ENCODE measurements at regions not wholly inside any gene's neighbourhood (a gene's known extent, or its start where the extent isn't known, plus 50 kb on each side); places are given as distances from the start of the nearest gene placed in this dataset.

DNA sequence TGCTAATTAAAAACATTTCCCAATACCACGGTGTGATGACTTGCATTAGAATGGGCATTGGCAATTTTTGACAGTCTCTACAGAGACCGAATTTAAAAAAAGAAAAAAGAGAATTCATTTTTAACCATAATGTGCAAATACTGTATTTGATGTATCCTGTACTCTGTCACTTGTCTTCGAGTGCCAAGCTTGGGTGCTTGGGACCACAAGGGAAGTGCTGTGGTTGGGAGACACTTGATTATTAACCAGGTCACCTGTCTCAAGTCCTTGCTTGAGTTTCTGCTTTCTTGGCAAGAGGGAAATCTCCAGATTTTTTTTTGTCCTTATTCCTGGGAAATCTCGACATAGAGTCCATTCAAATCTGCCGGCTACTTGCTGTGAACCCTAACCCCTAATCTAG, 209.0 kb downstream of the MC4R start:
- CTCF ChIA-PET = no interaction called here
- Histone ChIP-seq H3K27me3 (replicated peaks; ENCODE audit: insufficient read depth, low read depth, low read length, poor library complexity) (peaks cover 3% of the 10 kb centered on the region), H3K4me1 (ENCODE audit: insufficient read depth, low read length, poor library complexity, severe bottlenecking) (no peaks in the 10 kb centered on the region), H3K36me3 (ENCODE audit: insufficient read depth, low read length, poor library complexity, severe bottlenecking) (no peaks in the 10 kb centered on the region), H3K4me3 (ENCODE audit: low read depth, low read length, poor library complexity, severe bottlenecking) (no peak overlapping the region), H3K27ac (ENCODE audit: low read depth, low read length, poor library complexity, severe bottlenecking) (no peak overlapping the region), H3K9me3 (ENCODE audit: low read depth, low read length, poor library complexity, severe bottlenecking) (no peaks in the 10 kb centered on the region)
- no peak for DNase-seq (ENCODE audit: low spot score)
- intact Hi-C loops (cut with micrococcal nuclease; ENCODE audit: unreplicated experiment) = no loop called here
- BruUV-seq (replicated peaks) = no TSS peak
- POLR2A ChIA-PET (ENCODE audit: low non-redundant PET) = no interaction called here
- TF ChIP-seq, protein P1, sequence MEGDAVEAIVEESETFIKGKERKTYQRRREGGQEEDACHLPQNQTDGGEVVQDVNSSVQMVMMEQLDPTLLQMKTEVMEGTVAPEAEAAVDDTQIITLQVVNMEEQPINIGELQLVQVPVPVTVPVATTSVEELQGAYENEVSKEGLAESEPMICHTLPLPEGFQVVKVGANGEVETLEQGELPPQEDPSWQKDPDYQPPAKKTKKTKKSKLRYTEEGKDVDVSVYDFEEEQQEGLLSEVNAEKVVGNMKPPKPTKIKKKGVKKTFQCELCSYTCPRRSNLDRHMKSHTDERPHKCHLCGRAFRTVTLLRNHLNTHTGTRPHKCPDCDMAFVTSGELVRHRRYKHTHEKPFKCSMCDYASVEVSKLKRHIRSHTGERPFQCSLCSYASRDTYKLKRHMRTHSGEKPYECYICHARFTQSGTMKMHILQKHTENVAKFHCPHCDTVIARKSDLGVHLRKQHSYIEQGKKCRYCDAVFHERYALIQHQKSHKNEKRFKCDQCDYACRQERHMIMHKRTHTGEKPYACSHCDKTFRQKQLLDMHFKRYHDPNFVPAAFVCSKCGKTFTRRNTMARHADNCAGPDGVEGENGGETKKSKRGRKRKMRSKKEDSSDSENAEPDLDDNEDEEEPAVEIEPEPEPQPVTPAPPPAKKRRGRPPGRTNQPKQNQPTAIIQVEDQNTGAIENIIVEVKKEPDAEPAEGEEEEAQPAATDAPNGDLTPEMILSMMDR (conservative IDR thresholded peaks at IDR 0.05; ENCODE audit: low read depth, low read length) = no peak
- TF ChIP-seq EZH2 (IDR thresholded peaks at IDR 0.05; ENCODE audit: borderline replicate concordance, low read depth, low read length, poor library complexity, severe bottlenecking) = no peak

DNA sequence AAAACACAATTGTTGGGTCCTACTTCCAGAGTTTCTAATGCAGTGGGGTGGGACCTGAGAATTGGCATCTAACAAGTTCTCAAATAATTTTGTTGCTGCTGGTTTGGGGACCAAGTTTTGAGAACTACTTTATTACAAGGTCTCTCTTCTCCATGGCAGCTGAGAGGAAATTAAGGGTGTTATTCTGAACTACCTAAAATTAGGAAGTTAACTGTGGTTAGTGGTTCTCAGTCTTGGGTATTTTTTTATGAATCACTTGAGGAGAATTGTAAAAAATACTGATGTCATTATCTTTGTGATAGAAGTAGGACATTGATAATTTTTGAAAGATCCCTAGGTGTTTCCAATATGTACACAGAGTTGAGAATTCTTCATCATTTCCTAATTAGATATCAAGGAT, 210.2 kb downstream of the MC4R start:
- no peaks in the 10 kb centered on the region for H3K4me1 ChIP-seq (ENCODE audit: insufficient read depth, low read length, poor library complexity, severe bottlenecking)
- CTCF ChIA-PET = no interaction called here
- no peaks in the 10 kb centered on the region for H3K9me3 ChIP-seq (ENCODE audit: low read depth, low read length, poor library complexity, severe bottlenecking)
- POLR2A ChIA-PET (ENCODE audit: low non-redundant PET) = no interaction called here
- no peak for DNase-seq (ENCODE audit: low spot score)
- TF ChIP-seq, protein P1 (conservative IDR thresholded peaks at IDR 0.05; ENCODE audit: low read depth, low read length) = no peak
- TF ChIP-seq EZH2 (IDR thresholded peaks at IDR 0.05; ENCODE audit: borderline replicate concordance, low read depth, low read length, poor library complexity, severe bottlenecking) = no peak
- no peak overlapping the region for H3K4me3 ChIP-seq (ENCODE audit: low read depth, low read length, poor library complexity, severe bottlenecking)
- intact Hi-C loops (cut with micrococcal nuclease; ENCODE audit: unreplicated experiment) = no loop called here
- no peak overlapping the region for H3K27ac ChIP-seq (ENCODE audit: low read depth, low read length, poor library complexity, severe bottlenecking)
- peaks cover 3% of the 10 kb centered on the region for H3K27me3 ChIP-seq (replicated peaks; ENCODE audit: insufficient read depth, low read depth, low read length, poor library complexity)
- no TSS peak for BruUV-seq (replicated peaks)
- H3K36me3 ChIP-seq (ENCODE audit: insufficient read depth, low read length, poor library complexity, severe bottlenecking) = no peaks in the 10 kb centered on the region

DNA sequence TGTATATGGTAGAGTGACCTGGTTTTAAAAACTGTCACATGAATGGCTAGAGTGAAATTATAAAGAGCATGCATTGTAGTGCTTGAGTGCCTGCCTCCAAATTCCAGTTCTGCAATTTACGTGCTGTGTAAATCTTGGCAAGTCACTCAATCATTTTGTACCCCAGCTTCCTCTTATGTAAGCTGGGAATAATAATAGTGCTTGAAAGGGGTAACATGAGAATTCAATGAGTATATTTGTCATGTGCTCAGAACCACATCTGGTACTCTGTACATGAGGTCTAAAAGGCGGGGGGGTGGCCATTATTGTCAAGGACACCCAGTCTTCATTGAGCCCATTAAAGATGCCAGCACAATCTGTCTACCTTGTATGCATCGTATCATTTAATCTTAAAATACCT, 214.8 kb downstream of the MC4R start:
- H3K27ac ChIP-seq (ENCODE audit: low read depth, low read length, poor library complexity, severe bottlenecking) = no peak overlapping the region
- no peaks in the 10 kb centered on the region for H3K4me1 ChIP-seq (ENCODE audit: insufficient read depth, low read length, poor library complexity, severe bottlenecking)
- H3K36me3 ChIP-seq (ENCODE audit: insufficient read depth, low read length, poor library complexity, severe bottlenecking) = no peaks in the 10 kb centered on the region
- H3K4me3 ChIP-seq (ENCODE audit: low read depth, low read length, poor library complexity, severe bottlenecking) = no peak overlapping the region
- intact Hi-C loops (cut with micrococcal nuclease; ENCODE audit: unreplicated experiment) = no loop called here
- ChIA-PET CTCF (no interaction called here), POLR2A (ENCODE audit: low non-redundant PET) (no interaction called here)
- no TSS peak for BruUV-seq (replicated peaks)
- H3K27me3 ChIP-seq (replicated peaks; ENCODE audit: insufficient read depth, low read depth, low read length, poor library complexity) = peaks cover 4% of the 10 kb centered on the region
- no peaks in the 10 kb centered on the region for H3K9me3 ChIP-seq (ENCODE audit: low read depth, low read length, poor library complexity, severe bottlenecking)
- no peak for TF ChIP-seq EZH2 (IDR thresholded peaks at IDR 0.05; ENCODE audit: borderline replicate concordance, low read depth, low read length, poor library complexity, severe bottlenecking)
- TF ChIP-seq, protein P1 (conservative IDR thresholded peaks at IDR 0.05; ENCODE audit: low read depth, low read length) = no peak
- DNase-seq (ENCODE audit: low spot score) = no peak

Data from A673 (cell line).